ENCODE measurements at regions not wholly inside any gene's neighbourhood (a gene's known extent, or its start where the extent isn't known, plus 50 kb on each side); places are given as distances from the start of the nearest gene placed in this dataset.

GRCh38 chr21:18951271-18952038 is 547.9 kb upstream of the TMPRSS15 start:
- DNase-seq (ENCODE audit: low read depth in 2 of 2) = no peak

GRCh38 chr21:18954441-18954844 is 550.9 kb upstream of the TMPRSS15 start:
- DNase-seq (ENCODE audit: low read depth in 2 of 2) = no peak

DNA sequence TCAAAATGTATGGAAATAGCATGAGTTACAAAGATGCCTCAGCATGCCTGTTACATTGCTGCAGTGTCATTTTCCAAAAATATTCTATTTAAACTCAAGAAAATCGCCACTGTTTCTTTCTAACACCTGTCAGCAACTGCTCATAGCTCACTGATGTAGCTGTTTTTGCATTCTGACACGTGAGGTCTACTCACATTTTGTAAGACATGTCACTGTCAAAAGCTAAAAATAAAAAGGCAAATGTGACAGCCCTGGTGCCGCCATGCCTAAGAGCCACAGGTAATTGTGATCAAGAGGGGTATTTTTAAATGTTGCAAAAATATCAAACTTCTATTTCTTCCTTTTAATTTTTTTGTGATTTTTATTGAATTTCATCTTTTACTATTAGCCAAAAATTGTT is 556.2 kb upstream of the TMPRSS15 start:
- DNase-seq (ENCODE audit: low read depth in 2 of 2) = no peak

GRCh38 chr21:18960306-18960705 is 556.7 kb upstream of the TMPRSS15 start:
- no peak for DNase-seq (ENCODE audit: low read depth in 2 of 2)

- DNase-seq (ENCODE audit: low read depth in 2 of 2) = no peak
These were observed 566.8 kb upstream of the TMPRSS15 start for GRCh38 chr21:18970416-18970815.

DNA sequence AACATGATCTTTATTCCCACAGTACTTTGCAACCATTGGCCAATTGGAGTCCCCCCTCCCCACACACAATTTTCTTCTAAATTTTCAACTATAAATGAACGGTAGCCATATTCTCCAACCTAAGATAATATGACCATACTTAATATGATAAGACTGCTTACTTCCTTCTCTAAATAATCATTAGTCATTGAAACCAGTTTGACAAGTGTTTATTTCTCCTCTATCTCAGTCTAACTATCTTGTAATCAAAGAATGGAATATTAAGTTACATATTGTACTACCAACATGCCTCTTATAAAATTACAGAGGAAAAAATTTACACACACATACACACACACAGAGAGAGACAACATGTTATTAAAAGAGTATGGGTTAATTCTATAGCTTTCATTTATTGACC is 567.4 kb upstream of the TMPRSS15 start:
- DNase-seq (ENCODE audit: low read depth in 2 of 2) = no peak

- DNase-seq (ENCODE audit: low read depth in 2 of 2) = no peak
These were observed 582.0 kb upstream of the TMPRSS15 start for GRCh38 chr21:18985584-18985983.

DNA sequence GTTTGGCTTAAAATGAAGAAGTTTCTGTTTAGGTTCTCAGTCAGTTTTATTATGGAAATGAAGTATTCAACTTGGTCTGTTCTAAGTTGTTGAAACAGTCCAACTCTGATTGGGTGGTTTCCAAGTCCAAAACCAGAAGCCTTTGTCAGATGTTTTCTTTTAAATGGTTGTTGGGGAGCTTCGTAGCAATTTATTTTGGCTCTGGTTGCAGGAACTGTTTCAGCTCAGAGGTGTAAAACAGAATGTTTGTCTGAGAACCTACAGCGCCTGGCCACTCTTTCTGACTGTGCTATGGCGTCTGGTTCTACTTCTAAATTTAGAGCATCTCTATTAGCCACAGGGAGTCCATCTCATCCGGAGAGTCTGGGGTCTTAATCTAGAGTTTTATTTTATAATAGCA is 582.6 kb upstream of the TMPRSS15 start:
- no peak for DNase-seq (ENCODE audit: low read depth in 2 of 2)

- DNase-seq (ENCODE audit: low read depth in 2 of 2) = no peak
These were observed 584.0 kb upstream of the TMPRSS15 start for GRCh38 chr21:18987520-18988026.

GRCh38 chr21:18989953-18990495 is 586.4 kb upstream of the TMPRSS15 start:
- no peak for DNase-seq (ENCODE audit: low read depth in 2 of 2)

DNA sequence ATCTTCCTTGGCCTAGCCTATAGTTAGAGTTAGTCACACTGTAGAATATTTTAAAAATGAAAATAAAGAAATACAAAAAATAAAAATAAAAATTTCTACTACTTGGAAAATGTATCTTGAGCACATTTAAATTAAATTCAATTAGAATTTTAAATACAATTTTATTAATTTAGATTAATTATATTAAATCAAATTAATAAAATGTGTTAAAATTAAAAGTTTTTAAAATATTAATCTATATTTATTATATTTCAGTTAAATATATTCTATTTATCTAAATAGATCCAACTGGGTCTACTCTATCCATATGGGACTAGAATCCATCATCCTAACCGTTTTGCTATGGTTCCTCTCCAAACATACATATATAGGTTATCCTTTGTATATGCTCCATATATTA is 588.3 kb upstream of the TMPRSS15 start:
- DNase-seq (ENCODE audit: low read depth in 2 of 2) = no peak

DNA sequence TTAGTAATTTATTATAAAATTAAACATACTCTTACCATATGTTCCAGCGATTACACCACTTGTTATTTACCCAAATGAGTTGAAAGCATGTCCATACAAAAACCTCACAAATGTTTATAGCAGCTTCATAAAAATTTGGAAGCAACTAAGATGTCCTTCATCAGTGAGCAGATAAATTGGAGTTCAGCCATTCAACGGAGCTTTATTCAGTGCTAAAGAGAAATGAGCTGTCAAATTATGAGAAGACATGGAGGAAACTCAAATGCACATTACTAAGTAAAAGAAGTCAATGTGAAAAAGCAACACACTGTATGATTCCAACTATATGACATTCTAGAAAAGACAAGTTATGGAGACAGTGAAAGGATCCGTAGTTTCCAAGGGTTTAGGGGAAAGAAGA is 606.7 kb upstream of the TMPRSS15 start:
- DNase-seq (ENCODE audit: low read depth in 2 of 2) = no peak

- DNase-seq (ENCODE audit: low read depth in 2 of 2) = no peak
These were observed 607.4 kb upstream of the TMPRSS15 start for GRCh38 chr21:19010996-19011395.

- no peak for DNase-seq (ENCODE audit: low read depth in 2 of 2)
These were observed 607.9 kb upstream of the TMPRSS15 start for GRCh38 chr21:19011451-19011850.

DNA sequence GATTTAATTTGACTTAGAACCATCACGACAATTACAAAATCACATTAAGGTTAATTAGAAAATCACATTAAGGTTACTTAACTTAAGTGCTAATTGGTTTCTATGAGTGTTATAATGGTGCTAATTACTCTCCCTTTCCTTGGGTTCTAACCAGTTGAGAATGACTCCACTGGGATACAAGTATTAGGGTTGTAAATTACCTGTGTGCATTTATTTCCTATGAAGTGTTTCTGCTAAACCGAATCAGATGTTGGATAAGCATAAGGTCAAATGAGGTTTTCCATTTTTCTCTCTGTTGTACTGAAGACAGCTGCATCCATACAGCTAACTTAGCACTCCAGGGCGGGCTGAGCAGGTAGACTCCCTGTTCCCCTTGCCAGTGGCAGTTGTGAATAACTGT is 610.3 kb upstream of the TMPRSS15 start:
- no peak for DNase-seq (ENCODE audit: low read depth in 2 of 2)

DNA sequence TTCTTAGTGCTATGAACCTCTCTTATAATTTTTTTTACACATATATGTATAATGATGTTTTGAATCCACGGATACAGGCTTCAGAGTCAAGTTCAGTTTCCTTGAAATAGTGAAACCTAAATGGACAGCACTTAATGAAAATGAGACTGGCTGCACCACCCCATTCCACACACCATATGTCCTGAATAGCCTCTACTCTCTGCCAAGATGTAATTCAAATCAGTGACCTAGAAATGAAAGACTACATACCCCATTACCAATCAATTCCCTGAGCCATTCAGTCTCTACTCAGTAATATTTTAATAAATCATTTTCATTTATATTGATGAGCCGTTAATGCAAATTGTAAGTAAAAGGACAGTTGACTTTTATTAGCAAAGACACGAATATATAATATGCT is 614.9 kb upstream of the TMPRSS15 start:
- no peak for DNase-seq (ENCODE audit: low read depth in 2 of 2)

- no peak for DNase-seq (ENCODE audit: low read depth in 2 of 2)
These were observed 619.4 kb upstream of the TMPRSS15 start for GRCh38 chr21:19022978-19023377.

DNA sequence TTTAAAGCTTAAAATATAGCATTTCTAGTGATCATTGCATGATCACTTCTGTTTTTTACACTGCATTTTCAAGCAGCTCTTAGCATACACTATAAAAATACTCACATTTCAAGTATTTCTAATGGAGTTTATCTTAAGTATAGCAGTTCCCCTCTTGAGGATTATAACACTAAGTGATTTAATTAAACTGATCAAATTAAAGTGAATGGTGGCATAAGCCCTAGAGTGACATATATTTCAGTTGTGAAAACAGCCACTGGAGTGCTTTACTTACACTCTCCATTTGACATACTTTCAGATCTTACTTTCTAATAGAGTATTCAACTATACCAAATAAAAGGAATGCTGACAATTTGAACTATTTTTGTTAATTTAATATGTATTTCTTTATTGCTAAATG is 623.3 kb upstream of the TMPRSS15 start:
- DNase-seq (ENCODE audit: low read depth in 2 of 2) = no peak

DNA sequence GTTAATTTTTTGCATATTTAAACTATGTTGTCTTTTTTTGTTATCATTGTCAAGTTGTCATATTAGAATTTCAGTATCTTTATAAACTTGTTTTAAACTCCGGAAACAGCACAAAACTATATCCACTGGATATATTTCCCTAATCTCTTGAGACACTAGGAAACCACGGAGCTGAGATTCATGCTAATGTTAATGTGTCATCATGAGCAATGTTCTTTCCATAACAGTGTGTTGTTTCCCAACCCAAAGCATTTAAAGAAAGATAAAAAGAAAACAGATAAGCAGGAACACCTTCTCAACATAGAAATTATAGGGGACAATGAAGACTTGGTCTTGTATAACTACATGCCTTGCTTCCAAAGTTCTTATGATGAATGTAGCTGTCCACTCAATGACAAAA is 626.2 kb upstream of the TMPRSS15 start:
- no peak for DNase-seq (ENCODE audit: low read depth in 2 of 2)

DNA sequence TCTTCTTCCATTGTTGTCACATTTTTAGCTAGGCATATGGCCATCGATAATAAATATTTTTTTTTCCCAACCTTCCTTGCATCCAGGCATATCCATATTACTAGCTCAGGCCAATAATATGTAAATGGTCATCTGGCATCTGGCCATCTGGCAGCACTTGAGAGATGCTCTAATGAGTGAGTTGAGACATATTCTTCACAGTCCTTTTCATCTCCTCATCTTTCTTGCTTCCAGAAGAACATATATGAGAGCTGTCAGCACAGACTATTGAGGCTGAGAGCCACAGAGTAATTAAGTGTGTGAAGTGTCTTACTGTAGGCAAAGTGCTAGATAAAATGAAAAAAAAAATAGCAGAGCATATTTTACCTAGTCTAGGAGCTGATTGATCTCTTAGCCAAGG is 628.4 kb upstream of the TMPRSS15 start:
- no peak for DNase-seq (ENCODE audit: low read depth in 2 of 2)

- DNase-seq (ENCODE audit: low read depth in 2 of 2) = no peak
These were observed 630.5 kb upstream of the TMPRSS15 start for GRCh38 chr21:19034041-19034440.

DNA sequence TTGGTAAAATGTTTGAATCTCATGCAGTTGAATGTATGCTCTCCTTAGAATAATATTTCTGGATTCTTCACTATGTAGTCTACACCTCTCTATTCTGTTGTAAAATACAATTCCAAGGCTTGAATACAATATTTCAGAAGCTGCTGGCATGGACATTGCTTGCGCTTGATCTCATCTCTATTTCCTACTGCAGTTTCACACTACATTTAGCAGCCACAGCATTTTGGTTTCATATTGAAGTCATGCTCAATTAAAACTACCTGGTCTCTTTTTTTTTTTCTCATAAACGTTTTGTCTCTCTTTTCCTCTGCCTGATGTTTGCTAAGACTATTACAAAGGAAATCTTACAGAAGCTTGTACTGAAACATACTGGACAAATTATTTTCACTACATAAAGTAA is 631.0 kb upstream of the TMPRSS15 start:
- no peak for DNase-seq (ENCODE audit: low read depth in 2 of 2)

DNA sequence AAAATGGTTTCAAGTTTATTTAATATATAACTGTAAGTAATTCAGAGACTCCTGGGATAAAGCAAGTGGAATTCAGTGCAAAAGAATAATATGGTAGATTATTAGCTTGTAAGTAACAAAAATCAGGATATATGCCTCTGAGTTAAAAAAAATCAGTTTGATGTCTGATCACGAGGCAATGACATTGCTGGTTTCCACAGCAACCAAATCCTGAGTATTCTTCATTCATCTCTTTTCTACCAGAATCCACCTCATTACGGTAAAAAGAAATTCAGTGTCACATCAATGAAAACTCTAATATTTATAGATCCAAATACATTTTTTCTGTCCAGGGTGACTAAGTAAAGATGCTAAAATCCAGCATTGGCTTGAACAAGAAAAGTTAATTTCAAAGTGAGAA is 642.3 kb upstream of the TMPRSS15 start:
- no peak for DNase-seq (ENCODE audit: low read depth in 2 of 2)

Measured in stimulated activated CD8-positive, alpha-beta memory T cell treated with anti-CD3 and anti-CD28 coated beads, Interleukin-2, amount 100 ng/mL, for 48 hours (primary cell).